ENCODE measurements at regions not wholly inside any gene's neighbourhood (a gene's known extent, or its start where the extent isn't known, plus 50 kb on each side); places are given as distances from the start of the nearest gene placed in this dataset.

DNA sequence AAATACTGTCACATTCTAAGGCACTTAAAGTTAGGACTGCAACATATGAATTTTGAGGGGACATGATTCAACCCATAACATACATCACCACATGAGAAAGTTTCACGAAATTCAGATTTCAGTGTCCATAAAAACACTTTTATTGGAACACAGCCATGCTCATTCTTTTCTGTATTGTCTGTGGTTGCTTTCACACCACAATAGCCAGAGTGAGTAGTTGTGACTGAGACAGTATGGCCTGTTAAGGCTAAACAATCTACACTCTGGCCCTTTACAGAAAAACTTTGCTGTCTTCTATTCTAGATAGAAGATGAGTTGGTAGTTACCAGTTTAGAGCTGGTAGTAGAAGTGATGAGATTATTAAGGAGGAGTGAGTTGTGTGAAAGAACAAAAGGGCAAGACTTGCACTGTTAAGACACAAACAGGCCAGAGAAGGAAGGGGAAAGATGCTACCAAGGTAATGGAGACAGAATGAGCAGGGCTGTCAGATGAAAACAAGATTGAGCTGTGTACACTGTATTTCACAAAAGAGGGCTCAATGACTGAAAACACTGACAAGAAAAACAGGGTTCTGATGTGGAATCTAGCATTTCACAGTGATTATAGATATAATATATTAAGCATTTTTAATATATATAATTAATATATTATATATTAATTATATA lies 108.6 kb downstream of the PPP1R3A start:
- DNase-seq (ENCODE audit: low read depth) = no peak
- TF ChIP-seq, protein P1, sequence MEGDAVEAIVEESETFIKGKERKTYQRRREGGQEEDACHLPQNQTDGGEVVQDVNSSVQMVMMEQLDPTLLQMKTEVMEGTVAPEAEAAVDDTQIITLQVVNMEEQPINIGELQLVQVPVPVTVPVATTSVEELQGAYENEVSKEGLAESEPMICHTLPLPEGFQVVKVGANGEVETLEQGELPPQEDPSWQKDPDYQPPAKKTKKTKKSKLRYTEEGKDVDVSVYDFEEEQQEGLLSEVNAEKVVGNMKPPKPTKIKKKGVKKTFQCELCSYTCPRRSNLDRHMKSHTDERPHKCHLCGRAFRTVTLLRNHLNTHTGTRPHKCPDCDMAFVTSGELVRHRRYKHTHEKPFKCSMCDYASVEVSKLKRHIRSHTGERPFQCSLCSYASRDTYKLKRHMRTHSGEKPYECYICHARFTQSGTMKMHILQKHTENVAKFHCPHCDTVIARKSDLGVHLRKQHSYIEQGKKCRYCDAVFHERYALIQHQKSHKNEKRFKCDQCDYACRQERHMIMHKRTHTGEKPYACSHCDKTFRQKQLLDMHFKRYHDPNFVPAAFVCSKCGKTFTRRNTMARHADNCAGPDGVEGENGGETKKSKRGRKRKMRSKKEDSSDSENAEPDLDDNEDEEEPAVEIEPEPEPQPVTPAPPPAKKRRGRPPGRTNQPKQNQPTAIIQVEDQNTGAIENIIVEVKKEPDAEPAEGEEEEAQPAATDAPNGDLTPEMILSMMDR (IDR thresholded peaks at IDR 0.05; ENCODE audit: insufficient read depth, low read depth, low read length, missing control alignments) = no peak
- no peak overlapping the region for H3K4me3 ChIP-seq (ENCODE audit: low read depth, low read length)

GRCh38 chr7:113809581-113809980 lies 109.2 kb downstream of the PPP1R3A start:
- TF ChIP-seq, protein P1 (IDR thresholded peaks at IDR 0.05; ENCODE audit: insufficient read depth, low read depth, low read length, missing control alignments) = no peak
- DNase-seq (ENCODE audit: low read depth) = no peak
- no peak overlapping the region for H3K4me3 ChIP-seq (ENCODE audit: low read depth, low read length)

DNA sequence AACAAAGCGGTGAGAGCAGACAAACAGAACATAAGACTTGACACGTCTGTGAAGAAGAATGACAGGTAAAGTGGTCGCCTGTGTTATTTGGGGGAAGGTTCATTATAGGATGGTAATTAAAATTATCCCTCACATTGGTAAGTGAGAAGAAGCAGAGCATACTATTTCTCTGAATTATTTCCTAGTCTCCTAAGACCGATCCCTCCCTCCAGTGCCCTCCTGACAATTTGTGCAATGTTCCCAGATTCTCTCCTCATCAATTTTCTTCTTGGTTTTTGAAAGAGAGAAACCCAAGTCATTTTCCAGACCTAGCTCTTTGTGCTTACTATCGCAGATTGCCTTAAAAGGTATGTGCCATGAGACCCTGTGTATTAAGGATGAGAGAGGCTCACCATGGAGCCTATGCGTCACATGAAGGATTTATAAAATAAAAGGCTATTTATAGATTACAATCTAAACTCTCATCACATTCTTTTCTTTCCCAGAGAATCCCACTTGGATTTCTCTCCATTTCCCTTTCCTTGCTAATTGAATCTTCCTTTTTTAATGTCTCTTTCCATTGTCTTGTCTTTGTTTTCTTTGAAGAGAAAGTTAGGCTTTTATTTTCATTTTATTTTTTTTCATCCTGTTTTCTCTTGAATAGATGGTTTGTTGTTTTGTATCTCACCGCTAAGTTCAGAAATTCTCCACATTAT lies 112.0 kb downstream of the PPP1R3A start:
- DNase-seq (ENCODE audit: low read depth) = no peak
- TF ChIP-seq, protein P1 (IDR thresholded peaks at IDR 0.05; ENCODE audit: insufficient read depth, low read depth, low read length, missing control alignments) = no peak
- H3K4me3 ChIP-seq (ENCODE audit: low read depth, low read length) = no peak overlapping the region

GRCh38 chr7:113805976-113806375 lies 112.8 kb downstream of the PPP1R3A start:
- TF ChIP-seq, protein P1 (IDR thresholded peaks at IDR 0.05; ENCODE audit: insufficient read depth, low read depth, low read length, missing control alignments) = no peak
- no peak overlapping the region for H3K4me3 ChIP-seq (ENCODE audit: low read depth, low read length)
- DNase-seq (ENCODE audit: low read depth) = no peak

DNA sequence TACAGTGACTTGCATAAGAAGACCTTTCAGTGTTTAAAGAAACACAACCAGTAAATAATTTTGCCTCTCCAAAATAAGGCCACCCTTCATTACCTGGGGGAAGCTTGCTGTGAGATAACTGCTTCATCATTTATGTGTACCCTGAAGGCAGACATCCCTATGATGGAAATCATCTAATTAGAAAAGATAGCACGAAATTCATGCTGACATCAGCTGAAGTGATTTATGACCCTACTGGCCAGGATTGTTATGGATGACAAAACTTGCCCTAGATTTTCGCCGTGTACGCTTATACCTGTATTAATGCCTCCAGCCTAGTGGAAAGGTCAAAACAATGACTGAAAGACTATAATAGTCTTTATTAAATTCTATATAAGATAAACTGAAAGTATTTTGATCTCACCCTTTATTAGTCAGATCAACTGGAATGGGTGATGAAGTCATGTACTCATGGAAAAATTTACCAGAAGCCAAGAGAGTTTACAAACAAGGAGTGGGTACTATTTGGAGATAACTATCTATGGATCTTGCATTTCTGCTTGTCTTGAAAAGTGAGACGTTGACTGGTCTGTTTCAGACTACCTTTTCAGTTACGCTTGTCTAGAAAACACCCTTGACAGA lies 114.2 kb downstream of the PPP1R3A start:
- no peak overlapping the region for H3K4me3 ChIP-seq (ENCODE audit: low read depth, low read length)
- TF ChIP-seq, protein P1 (IDR thresholded peaks at IDR 0.05; ENCODE audit: insufficient read depth, low read depth, low read length, missing control alignments) = no peak
- no peak for DNase-seq (ENCODE audit: low read depth)

- TF ChIP-seq, protein P1 (IDR thresholded peaks at IDR 0.05; ENCODE audit: insufficient read depth, low read depth, low read length, missing control alignments) = no peak
- DNase-seq (ENCODE audit: low read depth) = no peak
These were observed 117.1 kb downstream of the PPP1R3A start for GRCh38 chr7:113801751-113802150.

More at GRCh38 chr7:113801751-113802150, 117.1 kb downstream of the PPP1R3A start:
- no peak overlapping the region for H3K4me3 ChIP-seq (ENCODE audit: low read depth, low read length)
